Effector memory CD8-positive, alpha-beta T cell (primary cell): ENCODE measurements at regions not wholly inside any gene's neighbourhood (a gene's known extent, or its start where the extent isn't known, plus 50 kb on each side); places are given as distances from the start of the nearest gene placed in this dataset.

Source experiments
- ATAC-seq: fragments of 150-1000 bp; cut with Tn5 transposase; replicated peaks from 2 replicates; pipeline ENCODE4 v1.10.0; 2021; ENCODE audit warnings: mild to moderate bottlenecking, moderate library complexity
- DNase-seq, 3 experiments: peaks; one replicate each; pipeline ENCODE4 v3.0.0; 2021
- H3K27ac Mint-ChIP-seq, 2 donors: one replicate each; pipeline ENCODE4 v1.8.0; 2022; ENCODE audit warnings: mild to moderate bottlenecking in 2 of 2, mixed read lengths in 2 of 2, moderate library complexity in 2 of 2
- H3K27me3 Mint-ChIP-seq, 2 donors: one replicate each; pipeline ENCODE4 v1.8.0; 2022; ENCODE audit warnings: mixed read lengths in 2 of 2
- H3K36me3 Mint-ChIP-seq: one replicate; pipeline ENCODE4 v1.8.0; 2022; ENCODE audit warnings: mild to moderate bottlenecking, moderate library complexity, mixed read lengths; ENCODE audit not compliant: insufficient read depth
- H3K4me1 Mint-ChIP-seq, 2 donors: one replicate each; pipeline ENCODE4 v1.8.0; 2022; ENCODE audit warnings: low read depth in 2 of 2, mixed read lengths in 2 of 2
- H3K4me3 Mint-ChIP-seq, 2 donors: one replicate each; pipeline ENCODE4 v1.8.0; 2022; ENCODE audit warnings: mild to moderate bottlenecking in 2 of 2, mixed read lengths in 2 of 2, moderate library complexity in 2 of 2
- H3K9me3 Mint-ChIP-seq, 2 donors: one replicate each; pipeline ENCODE4 v1.8.0; 2022; ENCODE audit warnings: mixed read lengths in 2 of 2

- DNase-seq (no peak), ATAC-seq (no peak)
- Mint-ChIP-seq H3K36me3 (no peaks in the 10 kb centered on the region), H3K4me1 (no peaks in the 10 kb centered on the region), H3K4me3 (no peak overlapping the region), H3K27ac (no peak overlapping the region), H3K9me3 (peaks cover 6 to 10% of the 10 kb centered on the region in 2 donors), H3K27me3 (no peaks in the 10 kb centered on the region)
Measured at GRCh38 chr7:49119706-49120105, 195.4 kb downstream of the CDC14C start.

DNA sequence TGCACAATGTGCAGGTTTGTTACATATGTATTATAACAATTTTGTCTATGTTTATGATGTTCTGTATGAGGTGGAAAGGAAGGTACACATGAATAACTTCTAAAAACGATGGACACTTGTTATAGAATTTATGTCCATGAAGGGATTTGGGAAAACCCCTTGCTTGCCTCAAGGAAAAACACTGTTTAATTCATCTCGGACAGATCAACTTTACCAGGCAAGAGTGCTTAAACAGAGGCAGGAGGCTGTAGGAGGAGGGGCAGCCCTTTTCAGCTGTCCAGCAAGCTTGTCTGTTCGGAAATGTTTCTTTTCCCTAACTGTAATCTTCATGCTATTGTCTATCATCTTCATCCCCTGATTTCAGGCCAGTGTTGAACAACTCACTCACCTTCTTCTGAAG is 200.9 kb downstream of the CDC14C start:
- Mint-ChIP-seq H3K4me1 (no peaks in the 10 kb centered on the region), H3K9me3 (peaks cover 4 to 14% of the 10 kb centered on the region in 2 donors), H3K4me3 (no peak overlapping the region), H3K27me3 (no peaks in the 10 kb centered on the region), H3K27ac (no peak overlapping the region), H3K36me3 (no peaks in the 10 kb centered on the region)
- ATAC-seq: no peak
- DNase-seq: no peak

GRCh38 chr7:49127359-49127913 is 203.1 kb downstream of the CDC14C start:
- no peak overlapping the region for H3K4me3 Mint-ChIP-seq
- H3K4me1 Mint-ChIP-seq: no peaks in the 10 kb centered on the region
- H3K27me3 Mint-ChIP-seq: no peaks in the 10 kb centered on the region
- DNase-seq (no peak), ATAC-seq (no peak)
- no peak overlapping the region for H3K27ac Mint-ChIP-seq
- no peaks in the 10 kb centered on the region for H3K36me3 Mint-ChIP-seq
- H3K9me3 Mint-ChIP-seq: peaks cover 9 to 10% of the 10 kb centered on the region in 2 donors

- no peaks in the 10 kb centered on the region for H3K27me3 Mint-ChIP-seq
- no peaks in the 10 kb centered on the region for H3K36me3 Mint-ChIP-seq
- DNase-seq: no peak
- no peaks in the 10 kb centered on the region for H3K4me1 Mint-ChIP-seq
- peaks cover 11 to 21% of the 10 kb centered on the region in 2 donors for H3K9me3 Mint-ChIP-seq
- H3K27ac Mint-ChIP-seq: no peak overlapping the region
- ATAC-seq: no peak
- H3K4me3 Mint-ChIP-seq: no peak overlapping the region
Measured at GRCh38 chr7:49137978-49138377, 213.6 kb downstream of the CDC14C start.

DNA sequence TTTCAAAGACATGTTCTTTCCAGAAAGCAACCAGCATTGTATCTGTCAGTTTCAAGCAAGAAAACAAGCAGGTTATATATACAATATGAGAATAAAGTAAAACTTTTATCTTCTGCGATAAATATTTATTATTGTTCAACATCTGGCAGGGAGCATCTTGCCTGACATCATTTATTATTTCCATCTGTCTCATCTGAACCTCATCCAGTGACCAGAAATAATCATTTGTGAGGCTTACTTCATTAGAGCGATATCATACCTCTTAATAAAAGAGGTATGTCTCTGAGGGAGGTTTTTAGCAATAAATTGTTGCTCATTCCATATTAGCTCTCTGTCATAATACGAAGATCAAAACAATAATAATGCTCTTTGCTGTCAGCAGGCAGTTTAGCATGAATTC is 226.1 kb downstream of the CDC14C start:
- H3K9me3 Mint-ChIP-seq: peaks cover 5 to 13% of the 10 kb centered on the region in 2 donors
- no peaks in the 10 kb centered on the region for H3K27me3 Mint-ChIP-seq
- H3K27ac Mint-ChIP-seq: no peak overlapping the region
- no peak for ATAC-seq
- no peaks in the 10 kb centered on the region for H3K36me3 Mint-ChIP-seq
- no peaks in the 10 kb centered on the region for H3K4me1 Mint-ChIP-seq
- DNase-seq: no peak
- H3K4me3 Mint-ChIP-seq: no peak overlapping the region

DNA sequence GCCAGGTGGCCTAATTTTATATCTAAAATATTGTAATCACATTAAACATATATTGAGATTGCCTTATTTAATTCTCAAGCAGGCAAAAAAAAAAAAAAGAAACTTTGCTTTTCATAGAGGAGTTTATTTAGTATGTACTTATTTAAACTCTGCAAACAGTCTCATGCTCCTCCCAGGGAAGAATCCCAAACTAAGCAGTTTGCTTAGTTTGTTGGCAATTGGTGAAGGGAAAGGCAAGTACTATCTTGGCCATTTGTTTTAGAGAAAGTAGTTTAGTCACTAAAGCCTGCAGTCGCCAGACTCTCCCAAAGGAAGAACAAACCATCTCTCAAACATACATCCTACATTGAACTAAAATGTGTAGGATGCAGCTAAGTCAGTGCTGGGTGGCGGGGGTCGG is 226.8 kb downstream of the CDC14C start:
- no peaks in the 10 kb centered on the region for H3K4me1 Mint-ChIP-seq
- H3K27me3 Mint-ChIP-seq: no peaks in the 10 kb centered on the region
- DNase-seq (no peak), ATAC-seq (no peak)
- no peaks in the 10 kb centered on the region for H3K36me3 Mint-ChIP-seq
- peaks cover 4 to 13% of the 10 kb centered on the region in 2 donors for H3K9me3 Mint-ChIP-seq
- no peak overlapping the region for H3K27ac Mint-ChIP-seq
- no peak overlapping the region for H3K4me3 Mint-ChIP-seq

DNA sequence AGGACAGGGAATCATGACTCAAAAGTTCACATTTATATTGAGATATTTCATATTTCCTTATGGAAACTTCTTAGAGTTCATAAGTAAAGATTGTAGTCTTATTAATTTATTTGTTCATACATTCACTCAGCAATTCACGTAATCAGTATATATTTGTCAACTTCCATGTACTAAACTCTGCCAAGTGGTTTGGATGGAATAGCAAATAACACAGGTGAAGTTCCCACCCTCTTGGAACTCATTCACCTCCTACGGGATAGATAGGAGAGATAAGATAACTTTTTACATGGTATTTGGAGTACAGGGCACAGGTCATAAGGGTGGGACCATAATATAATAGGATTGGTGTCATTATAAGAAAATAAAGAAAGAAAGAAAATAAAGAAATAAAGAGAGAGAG is 234.0 kb downstream of the CDC14C start:
- no peak overlapping the region for H3K4me3 Mint-ChIP-seq
- H3K27ac Mint-ChIP-seq: no peak overlapping the region
- H3K36me3 Mint-ChIP-seq: no peaks in the 10 kb centered on the region
- DNase-seq: no peak
- H3K9me3 Mint-ChIP-seq: peaks cover 0 to 9% of the 10 kb centered on the region in 2 donors
- no peaks in the 10 kb centered on the region for H3K4me1 Mint-ChIP-seq
- no peaks in the 10 kb centered on the region for H3K27me3 Mint-ChIP-seq
- no peak for ATAC-seq

DNA sequence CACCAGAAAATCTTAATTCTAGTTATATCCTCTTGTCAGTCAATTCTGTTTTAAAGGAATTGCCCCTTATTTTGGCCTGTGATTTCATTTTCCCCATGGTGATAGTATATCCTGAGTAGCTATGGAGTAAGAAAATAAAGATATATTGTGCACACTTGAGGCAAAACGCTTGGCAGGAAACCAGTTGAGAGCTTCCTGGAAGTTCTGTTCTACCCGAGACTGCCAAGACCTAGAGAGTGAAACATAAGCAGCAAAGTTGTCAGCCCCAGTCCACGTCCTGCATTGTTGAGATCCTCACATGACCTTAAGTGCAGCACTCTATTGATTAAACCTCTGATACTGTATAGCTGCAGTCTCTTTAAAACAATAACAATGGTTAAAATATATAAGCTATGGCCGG is 235.2 kb downstream of the CDC14C start:
- no peaks in the 10 kb centered on the region for H3K36me3 Mint-ChIP-seq
- DNase-seq: no peak
- no peak overlapping the region for H3K4me3 Mint-ChIP-seq
- no peaks in the 10 kb centered on the region for H3K27me3 Mint-ChIP-seq
- H3K4me1 Mint-ChIP-seq: no peaks in the 10 kb centered on the region
- H3K27ac Mint-ChIP-seq: no peak overlapping the region
- no peak for ATAC-seq
- peaks cover 0 to 11% of the 10 kb centered on the region in 2 donors for H3K9me3 Mint-ChIP-seq

DNA sequence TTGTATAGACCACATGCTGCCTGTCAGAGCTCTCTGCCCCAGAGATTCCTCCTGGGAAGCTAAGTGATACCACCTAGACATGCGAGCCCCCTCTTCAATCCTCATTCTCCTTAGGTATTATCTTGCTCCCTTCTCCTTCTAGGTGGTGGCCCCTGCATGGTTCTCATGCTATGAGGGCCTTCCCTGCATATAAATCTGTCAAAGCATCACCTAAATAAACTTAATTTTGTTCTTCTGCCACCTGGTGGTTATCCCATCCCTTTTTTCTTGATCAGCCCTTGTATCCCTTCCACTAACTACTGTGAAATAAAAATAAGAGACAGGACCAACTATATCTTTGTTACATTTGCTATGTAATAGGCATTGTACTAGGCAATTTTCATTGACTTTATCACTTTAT is 242.1 kb downstream of the CDC14C start:
- Mint-ChIP-seq H3K4me3 (no peak overlapping the region), H3K27ac (no peak overlapping the region), H3K9me3 (peaks cover 5 to 7% of the 10 kb centered on the region in 2 donors), H3K36me3 (no peaks in the 10 kb centered on the region), H3K4me1 (no peaks in the 10 kb centered on the region), H3K27me3 (no peaks in the 10 kb centered on the region)
- ATAC-seq (no peak), DNase-seq (no peak)

DNA sequence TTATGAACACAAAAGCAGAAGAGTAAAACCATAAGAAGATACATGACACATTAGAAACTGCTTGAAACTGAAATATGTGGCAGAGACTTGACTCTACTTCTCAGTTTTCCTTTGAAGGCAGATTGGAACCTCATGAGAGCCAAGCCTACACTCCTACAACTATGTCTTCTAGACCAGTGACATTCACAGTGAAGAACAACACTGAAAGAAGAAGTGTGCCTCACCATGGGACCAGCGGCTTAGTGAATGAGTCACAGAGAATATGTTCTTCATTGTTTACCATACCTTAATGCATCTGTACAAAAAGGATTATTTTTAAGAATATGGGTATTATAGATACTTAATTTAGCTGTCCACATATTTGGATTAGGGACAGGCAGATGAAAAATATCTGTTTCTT is 248.3 kb downstream of the CDC14C start:
- no peaks in the 10 kb centered on the region for H3K4me1 Mint-ChIP-seq
- ATAC-seq (no peak), DNase-seq (no peak)
- peaks cover 4 to 14% of the 10 kb centered on the region in 2 donors for H3K9me3 Mint-ChIP-seq
- H3K27me3 Mint-ChIP-seq: no peaks in the 10 kb centered on the region
- no peak overlapping the region for H3K27ac Mint-ChIP-seq
- H3K36me3 Mint-ChIP-seq: no peaks in the 10 kb centered on the region
- no peak overlapping the region for H3K4me3 Mint-ChIP-seq

DNA sequence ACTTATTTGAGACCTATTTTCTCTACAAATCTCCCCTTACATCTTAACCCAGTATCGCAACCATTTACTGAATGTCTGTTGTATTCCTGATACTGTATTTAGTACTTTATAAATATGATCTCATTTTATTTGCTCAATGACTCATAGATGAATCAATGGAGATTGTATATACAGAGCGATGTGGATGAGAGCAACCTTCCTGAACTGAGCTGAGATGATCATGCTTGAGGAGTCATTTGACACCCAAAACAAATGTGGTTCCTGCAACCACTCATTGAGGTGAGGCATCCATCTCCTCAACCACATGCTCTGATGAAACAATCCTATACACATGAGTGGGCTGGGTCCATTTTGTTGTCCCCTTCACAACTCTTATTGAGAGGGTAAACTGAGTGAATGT is 250.0 kb downstream of the CDC14C start:
- H3K27me3 Mint-ChIP-seq: no peaks in the 10 kb centered on the region
- DNase-seq (no peak), ATAC-seq (no peak)
- H3K36me3 Mint-ChIP-seq: no peaks in the 10 kb centered on the region
- H3K4me3 Mint-ChIP-seq: no peak overlapping the region
- H3K4me1 Mint-ChIP-seq: no peaks in the 10 kb centered on the region
- H3K9me3 Mint-ChIP-seq: peaks cover 6 to 23% of the 10 kb centered on the region in 2 donors
- no peak overlapping the region for H3K27ac Mint-ChIP-seq

DNA sequence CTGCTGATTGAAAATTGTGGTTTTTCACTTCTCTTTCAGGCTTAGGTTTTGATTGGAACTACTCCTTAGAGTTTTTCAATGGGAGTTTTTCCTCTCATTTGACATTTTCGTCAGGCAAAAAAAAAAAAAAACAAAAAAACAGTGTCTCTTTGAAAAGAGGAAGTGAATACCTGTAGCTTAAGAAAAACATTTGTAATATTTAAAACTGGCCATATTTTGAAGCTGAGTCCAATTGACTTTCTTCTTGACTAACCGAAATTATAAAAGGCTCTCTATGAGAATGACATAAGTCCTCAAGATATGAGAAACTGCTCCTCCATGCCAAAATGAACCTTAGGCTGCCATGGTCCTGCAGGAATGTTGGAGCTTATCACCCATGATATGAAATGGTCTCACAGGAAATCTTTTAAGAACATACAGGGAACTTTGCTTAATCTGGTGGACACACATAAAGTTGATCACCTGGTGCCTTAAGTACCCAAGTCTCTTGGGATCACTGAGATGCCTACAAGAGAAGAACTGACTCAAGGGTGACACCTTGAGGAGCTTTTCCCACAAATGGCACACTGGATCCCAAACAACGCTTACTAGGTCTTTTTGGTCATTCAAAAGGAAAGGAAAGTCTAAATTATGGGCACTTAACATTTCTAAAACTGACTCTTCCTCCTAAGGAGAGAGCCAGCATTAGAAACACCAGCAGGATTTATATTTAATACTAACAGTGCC is 263.4 kb downstream of the CDC14C start:
- H3K4me3 Mint-ChIP-seq: no peak overlapping the region
- H3K27me3 Mint-ChIP-seq: no peaks in the 10 kb centered on the region
- H3K4me1 Mint-ChIP-seq: no peaks in the 10 kb centered on the region
- ATAC-seq (no peak), DNase-seq (no peak)
- peaks cover 0 to 2% of the 10 kb centered on the region in 2 donors for H3K9me3 Mint-ChIP-seq
- no peak overlapping the region for H3K27ac Mint-ChIP-seq
- no peaks in the 10 kb centered on the region for H3K36me3 Mint-ChIP-seq

DNA sequence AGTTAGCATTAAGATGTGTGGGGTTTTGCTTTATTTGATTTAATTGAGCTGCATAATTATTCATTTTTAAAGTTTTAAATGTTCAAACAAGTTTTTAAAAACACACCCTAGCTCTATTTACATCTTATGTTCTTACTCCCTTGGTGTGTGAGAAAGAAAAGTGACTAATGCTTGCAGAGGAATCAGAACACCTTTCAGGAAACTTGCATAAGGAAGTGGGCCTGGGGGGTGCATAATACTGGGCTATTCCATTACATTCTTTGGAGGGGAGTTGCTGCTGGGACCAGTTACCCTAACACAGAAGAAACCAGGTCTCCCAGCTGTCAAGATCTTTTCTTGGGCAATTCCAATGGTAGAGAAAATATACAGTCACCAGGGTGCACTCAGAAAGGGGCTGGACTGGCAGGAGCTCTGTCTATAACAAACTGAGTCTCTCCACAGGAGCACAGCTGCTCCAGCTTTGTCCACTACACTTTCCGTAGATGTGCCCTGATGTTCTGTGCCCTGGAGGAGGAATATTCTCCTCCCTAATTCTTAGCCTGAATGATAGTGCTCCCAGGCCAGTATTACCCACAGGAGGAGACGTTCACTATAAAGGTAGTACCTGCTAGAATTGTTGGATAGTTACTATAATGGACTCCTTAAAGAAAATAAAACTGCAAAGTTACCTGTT is 304.2 kb downstream of the CDC14C start:
- no peaks in the 10 kb centered on the region for H3K27me3 Mint-ChIP-seq
- H3K4me3 Mint-ChIP-seq: no peak overlapping the region
- ATAC-seq: no peak
- H3K27ac Mint-ChIP-seq: no peak overlapping the region
- no peak for DNase-seq
- H3K36me3 Mint-ChIP-seq: no peaks in the 10 kb centered on the region
- H3K4me1 Mint-ChIP-seq: no peaks in the 10 kb centered on the region
- peaks cover 14 to 35% of the 10 kb centered on the region in 2 donors for H3K9me3 Mint-ChIP-seq

DNA sequence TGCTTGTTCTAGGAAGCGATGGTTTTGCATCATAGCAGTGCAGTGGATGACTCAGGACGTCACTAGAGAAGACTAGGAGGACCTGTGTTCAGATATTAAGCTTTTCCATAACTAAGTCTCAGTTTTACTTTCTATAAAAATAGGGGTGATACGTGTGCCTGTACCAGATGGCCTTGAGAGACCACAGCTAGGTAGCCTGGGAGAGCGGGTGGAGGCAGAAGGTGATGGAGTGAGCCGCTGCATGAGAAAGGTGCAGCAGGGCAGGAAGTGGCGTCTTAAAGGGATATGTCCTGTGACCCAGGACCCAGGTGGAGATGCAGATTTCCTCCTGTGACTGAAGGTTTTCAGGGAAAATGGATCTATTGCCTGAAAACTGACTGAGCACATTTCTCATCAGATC is 304.9 kb downstream of the CDC14C start:
- no peaks in the 10 kb centered on the region for H3K27me3 Mint-ChIP-seq
- H3K4me3 Mint-ChIP-seq: no peak overlapping the region
- ATAC-seq (no peak), DNase-seq (no peak)
- no peaks in the 10 kb centered on the region for H3K4me1 Mint-ChIP-seq
- H3K27ac Mint-ChIP-seq: no peak overlapping the region
- H3K9me3 Mint-ChIP-seq: peaks cover 19 to 34% of the 10 kb centered on the region in 2 donors
- H3K36me3 Mint-ChIP-seq: no peaks in the 10 kb centered on the region
